SJSA1 (cell line): ENCODE measurements at regions not wholly inside any gene's neighbourhood (a gene's known extent, or its start where the extent isn't known, plus 50 kb on each side); places are given as distances from the start of the nearest gene placed in this dataset.
"Not testable (repeated sequence)": the region's sequence is repeated elsewhere in the genome, so short reads cannot be mapped to it uniquely, and the experiment has no call there.

Experiments
- DNase-seq, 2 experiments: peaks; one replicate each; pipeline ENCODE4 v3.0.0-alpha.2; 2015 to 2020; ENCODE audit warnings: low spot score in 2 of 2, low read depth in 1 of 2
- H3K27ac ChIP-seq: fragments of 250-450 bp; sonication (Bioruptor Pico); 2 replicates; pipeline ENCODE4 v1.5.1; 2020; ENCODE audit warnings: mild to moderate bottlenecking, moderate library complexity
- H3K27me3 ChIP-seq: fragments of 250-450 bp; sonication (Bioruptor Pico); replicated peaks from 2 replicates; pipeline ENCODE4 v1.5.1; 2020; ENCODE audit warnings: mild to moderate bottlenecking, moderate library complexity
- H3K36me3 ChIP-seq: fragments of 250-450 bp; sonication (Bioruptor Pico); 2 replicates; pipeline ENCODE4 v1.5.1; 2020; ENCODE audit warnings: mild to moderate bottlenecking
- H3K4me1 ChIP-seq: fragments of 250-450 bp; sonication (Bioruptor Pico); replicated peaks from 2 replicates; pipeline ENCODE4 v1.6.1; 2021; ENCODE audit warnings: mild to moderate bottlenecking
- H3K4me3 ChIP-seq: fragments of 250-450 bp; sonication (Bioruptor Pico); 2 replicates; pipeline ENCODE4 v1.5.1; 2020; ENCODE audit warnings: mild to moderate bottlenecking
- H3K9me3 ChIP-seq: fragments of 250-450 bp; sonication (Bioruptor Pico); replicated peaks from 2 replicates; pipeline ENCODE4 v1.5.1; 2020; ENCODE audit warnings: mild to moderate bottlenecking

GRCh38 chr6:10312445-10312844, 102.4 kb downstream of the TFAP2A start:
- H3K9me3 ChIP-seq = no peaks in the 10 kb centered on the region
- no peak for DNase-seq
- peaks cover 38% of the 10 kb centered on the region for H3K4me1 ChIP-seq
- H3K27ac ChIP-seq = no peak overlapping the region
- H3K36me3 ChIP-seq = no peaks in the 10 kb centered on the region
- H3K27me3 ChIP-seq = no peaks in the 10 kb centered on the region
- no peak overlapping the region for H3K4me3 ChIP-seq

DNA sequence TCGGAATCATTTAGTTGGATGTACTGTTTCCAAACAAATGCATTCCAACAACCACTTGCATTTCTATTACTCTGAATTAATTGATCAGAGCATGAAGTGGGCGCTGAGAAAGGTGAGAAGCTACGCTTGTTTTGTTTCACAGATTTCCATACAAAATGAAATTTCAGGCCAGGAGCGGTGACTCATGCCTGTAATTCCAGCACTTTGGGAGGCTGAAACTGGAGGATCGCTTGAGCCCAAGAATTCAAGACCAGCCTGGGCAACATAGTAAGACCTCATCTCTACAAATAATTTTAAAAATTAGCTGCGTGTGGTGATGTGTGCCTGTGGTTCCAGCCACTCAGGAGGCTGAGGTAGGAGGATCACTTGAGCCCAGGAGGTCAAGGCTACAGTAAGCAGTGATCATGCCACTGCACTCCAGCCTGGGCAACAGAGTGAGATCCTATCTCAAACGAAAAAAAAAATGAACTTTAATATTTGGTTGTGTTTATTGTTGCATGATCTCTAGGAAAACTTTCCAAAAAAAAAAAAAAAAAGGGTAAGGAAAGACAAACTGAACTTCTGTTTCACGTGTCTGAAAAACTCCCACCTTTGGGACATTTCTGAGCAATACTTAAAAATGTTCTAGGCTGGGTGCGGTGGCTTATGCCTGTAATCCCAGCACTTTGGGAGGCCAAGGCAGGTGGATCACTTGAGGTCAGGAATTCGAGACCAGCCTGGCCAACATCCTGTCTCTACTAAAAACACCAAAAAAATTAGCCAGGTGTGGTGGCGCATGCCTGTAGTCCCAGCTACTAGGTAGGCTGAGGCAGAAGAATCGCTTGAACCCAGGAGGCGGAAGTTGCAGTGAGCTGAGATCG, 103.1 kb downstream of the TFAP2A start:
- not testable (repeated sequence) for DNase-seq, H3K36me3 ChIP-seq

DNA sequence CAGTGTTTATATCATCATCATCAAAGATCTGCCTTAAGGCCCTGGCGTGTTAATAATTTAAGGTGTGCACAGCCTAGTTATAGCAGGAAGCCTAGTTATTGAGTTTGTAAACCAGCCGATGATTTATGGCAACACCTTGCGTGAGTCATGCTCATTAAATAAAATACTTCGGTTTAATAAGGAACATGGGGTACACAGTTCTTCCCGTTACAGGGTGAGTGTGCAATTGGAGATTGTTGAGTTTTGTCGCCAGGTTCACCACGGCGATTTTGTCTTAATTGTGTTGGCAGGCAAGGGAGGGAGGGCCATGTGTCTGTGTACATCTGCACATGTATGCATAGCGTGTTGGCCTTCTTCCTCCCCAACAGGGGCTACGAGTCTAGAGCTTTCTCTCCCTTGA, 104.0 kb downstream of the TFAP2A start:
- Histone ChIP-seq H3K4me3 (no peak overlapping the region), H3K36me3 (no peaks in the 10 kb centered on the region), H3K27ac (no peak overlapping the region), H3K27me3 (no peaks in the 10 kb centered on the region), H3K4me1 (peaks cover 29% of the 10 kb centered on the region), H3K9me3 (no peaks in the 10 kb centered on the region)
- no peak for DNase-seq

More for the DNA sequence above, 103.1 kb downstream of the TFAP2A start:
- peaks cover 33% of the 10 kb centered on the region for H3K4me1 ChIP-seq
- H3K9me3 ChIP-seq, H3K27me3 ChIP-seq, H3K4me3 ChIP-seq, H3K27ac ChIP-seq: not testable (repeated sequence)

DNA sequence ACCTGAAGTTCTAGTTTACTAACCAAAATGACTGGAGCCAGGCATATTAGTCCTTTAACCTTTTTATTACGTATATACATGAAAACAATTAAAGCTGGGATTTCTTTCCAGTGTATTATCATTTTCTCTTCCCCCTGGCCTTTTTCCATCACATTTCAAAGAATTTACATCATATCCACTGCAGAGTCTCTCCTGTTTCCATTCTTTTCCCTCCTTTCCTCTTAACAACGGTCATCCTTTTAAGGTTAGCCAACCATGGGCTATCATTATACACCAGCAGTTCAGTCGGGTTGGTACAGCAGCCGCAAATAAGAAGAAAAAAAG, 104.6 kb downstream of the TFAP2A start:
- peaks cover 29% of the 10 kb centered on the region for H3K4me1 ChIP-seq
- H3K27me3 ChIP-seq = no peaks in the 10 kb centered on the region
- H3K36me3 ChIP-seq = no peaks in the 10 kb centered on the region
- H3K27ac ChIP-seq = no peak overlapping the region
- no peak overlapping the region for H3K4me3 ChIP-seq
- DNase-seq = no peak
- no peaks in the 10 kb centered on the region for H3K9me3 ChIP-seq

DNA sequence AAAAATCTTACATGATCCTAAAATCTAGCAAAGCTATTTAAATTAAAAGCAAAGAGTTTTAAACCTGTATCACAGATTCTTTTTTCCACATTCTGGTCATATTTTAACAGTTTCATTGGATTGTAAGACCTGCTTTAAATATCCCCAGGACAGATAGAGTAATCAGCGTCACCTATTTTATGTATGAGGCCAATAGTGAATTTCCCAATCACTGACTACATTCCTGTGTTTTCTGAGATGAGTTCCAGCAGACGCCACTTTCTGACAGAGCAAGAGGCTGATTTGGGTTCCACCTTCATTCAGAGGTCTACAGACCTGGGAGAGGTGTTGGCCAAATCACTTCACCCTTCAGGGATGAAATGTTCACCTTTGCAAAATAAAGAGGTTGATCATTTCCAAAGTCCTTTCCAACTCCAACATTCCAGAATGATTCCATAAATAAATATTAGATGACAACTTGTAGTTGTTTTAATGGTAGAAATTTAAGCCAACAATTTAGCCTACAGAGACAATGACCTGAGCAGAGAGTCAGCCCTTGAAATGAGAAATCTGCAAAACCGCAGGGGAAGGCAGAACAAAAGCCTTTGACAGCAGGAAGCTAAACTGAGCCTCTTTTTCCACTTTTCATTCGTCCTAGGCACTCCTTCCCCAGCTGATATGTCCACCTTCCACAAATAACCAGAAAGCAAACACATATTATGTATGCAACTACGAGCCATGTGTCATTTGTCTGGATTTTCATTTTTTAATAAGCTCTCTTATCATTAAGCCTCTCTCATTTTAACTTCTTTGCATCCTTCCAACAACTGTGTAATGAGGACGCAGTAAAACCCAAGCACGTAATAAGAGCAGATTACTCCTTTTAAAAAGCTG, 105.2 kb downstream of the TFAP2A start:
- H3K36me3 ChIP-seq = no peaks in the 10 kb centered on the region
- no peak overlapping the region for H3K27ac ChIP-seq
- DNase-seq = no peak

GRCh38 chr6:10307476-10307875, 107.4 kb downstream of the TFAP2A start:
- Histone ChIP-seq H3K4me1 (peaks cover 31% of the 10 kb centered on the region), H3K27ac (no peak overlapping the region), H3K27me3 (no peaks in the 10 kb centered on the region), H3K9me3 (no peaks in the 10 kb centered on the region), H3K36me3 (no peaks in the 10 kb centered on the region), H3K4me3 (no peak overlapping the region)
- DNase-seq = no peak

More for the DNA sequence above, 105.2 kb downstream of the TFAP2A start:
- Histone ChIP-seq H3K9me3 (no peaks in the 10 kb centered on the region), H3K4me1 (peaks cover 24% of the 10 kb centered on the region), H3K27me3 (no peaks in the 10 kb centered on the region), H3K4me3 (no peak overlapping the region)

GRCh38 chr6:10307028-10307427, 107.8 kb downstream of the TFAP2A start:
- no peak for DNase-seq
- Histone ChIP-seq H3K27me3 (no peaks in the 10 kb centered on the region), H3K4me1 (peaks cover 31% of the 10 kb centered on the region), H3K9me3 (no peaks in the 10 kb centered on the region), H3K27ac (no peak overlapping the region), H3K4me3 (no peak overlapping the region), H3K36me3 (no peaks in the 10 kb centered on the region)

DNA sequence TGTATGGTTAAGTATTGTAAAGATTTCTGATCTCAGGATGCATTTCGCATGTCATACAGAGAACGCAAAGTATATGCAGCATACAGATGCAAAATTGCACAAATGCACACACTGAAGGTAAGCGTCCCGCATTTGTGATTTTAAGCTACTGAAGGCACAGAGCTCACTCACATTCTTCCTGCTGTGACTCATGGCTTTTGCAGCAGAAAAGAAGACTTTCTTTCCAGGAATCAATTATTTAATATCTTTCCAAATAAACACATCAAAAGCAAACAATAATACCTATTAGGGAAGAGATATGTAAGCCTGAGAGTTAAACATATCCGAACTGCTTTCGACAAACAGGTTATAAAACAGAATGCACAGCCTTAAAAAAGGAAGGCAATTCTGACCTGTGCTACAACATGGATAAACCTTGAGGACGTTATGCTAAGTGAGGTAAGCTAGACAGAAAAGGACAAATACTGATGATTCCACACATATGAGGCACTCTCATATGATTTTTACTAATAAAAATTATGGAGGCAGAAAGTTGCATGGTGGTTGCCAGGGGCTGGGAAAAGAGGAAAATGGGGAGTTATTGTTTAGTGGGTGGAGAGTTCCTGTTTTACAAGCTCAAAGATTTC, 109.0 kb downstream of the TFAP2A start:
- H3K4me3 ChIP-seq = no peak overlapping the region
- H3K27me3 ChIP-seq = no peaks in the 10 kb centered on the region
- H3K36me3 ChIP-seq = no peaks in the 10 kb centered on the region
- peaks cover 31% of the 10 kb centered on the region for H3K4me1 ChIP-seq
- no peaks in the 10 kb centered on the region for H3K9me3 ChIP-seq
- DNase-seq = no peak
- H3K27ac ChIP-seq = no peak overlapping the region

DNA sequence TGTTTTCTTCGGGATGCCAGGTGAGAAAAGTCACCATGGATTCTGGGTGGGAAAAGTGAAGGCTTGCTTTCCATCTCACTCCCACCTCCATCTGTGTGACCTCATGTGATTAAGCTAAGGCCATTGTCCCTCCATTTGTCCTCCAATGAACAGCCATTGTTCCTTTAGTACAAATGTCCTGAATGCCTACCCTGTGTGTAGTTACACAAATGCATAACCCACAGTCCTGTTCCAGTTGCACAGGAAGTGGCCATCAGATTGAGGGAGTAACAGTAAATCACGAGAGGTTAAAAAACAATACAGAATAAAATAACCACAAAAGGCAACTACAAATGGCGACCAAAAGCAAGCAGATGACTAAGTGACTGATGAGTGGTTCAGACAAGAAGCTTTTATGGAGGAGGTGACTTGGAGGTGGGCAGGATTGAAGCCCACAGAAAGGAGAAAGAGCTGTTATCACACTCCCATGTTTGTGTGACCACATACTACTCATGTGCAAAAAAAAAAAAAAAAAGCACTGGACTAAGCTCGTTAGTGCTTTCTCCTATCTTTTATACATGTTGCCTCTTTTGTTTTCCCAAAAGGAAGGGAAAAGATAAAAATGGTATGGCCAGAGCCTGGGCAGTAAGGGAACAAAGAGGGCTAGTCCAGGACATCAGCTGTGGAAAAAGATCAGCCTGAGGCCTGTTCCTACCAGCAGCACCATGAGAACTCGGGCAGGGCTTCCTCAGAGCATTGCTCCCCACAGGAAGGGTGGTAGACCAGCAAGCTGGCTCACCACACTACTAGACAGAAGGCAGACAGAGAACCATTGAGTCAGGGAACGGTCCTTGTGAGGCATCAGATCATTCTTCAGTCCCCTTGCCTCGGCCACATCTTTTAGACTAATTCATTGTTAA, 111.0 kb downstream of the TFAP2A start:
- no peaks in the 10 kb centered on the region for H3K9me3 ChIP-seq
- no peaks in the 10 kb centered on the region for H3K27me3 ChIP-seq
- no peak for DNase-seq
- no peaks in the 10 kb centered on the region for H3K36me3 ChIP-seq
- no peak overlapping the region for H3K4me3 ChIP-seq
- peaks cover 25% of the 10 kb centered on the region for H3K4me1 ChIP-seq
- H3K27ac ChIP-seq = no peak overlapping the region

DNA sequence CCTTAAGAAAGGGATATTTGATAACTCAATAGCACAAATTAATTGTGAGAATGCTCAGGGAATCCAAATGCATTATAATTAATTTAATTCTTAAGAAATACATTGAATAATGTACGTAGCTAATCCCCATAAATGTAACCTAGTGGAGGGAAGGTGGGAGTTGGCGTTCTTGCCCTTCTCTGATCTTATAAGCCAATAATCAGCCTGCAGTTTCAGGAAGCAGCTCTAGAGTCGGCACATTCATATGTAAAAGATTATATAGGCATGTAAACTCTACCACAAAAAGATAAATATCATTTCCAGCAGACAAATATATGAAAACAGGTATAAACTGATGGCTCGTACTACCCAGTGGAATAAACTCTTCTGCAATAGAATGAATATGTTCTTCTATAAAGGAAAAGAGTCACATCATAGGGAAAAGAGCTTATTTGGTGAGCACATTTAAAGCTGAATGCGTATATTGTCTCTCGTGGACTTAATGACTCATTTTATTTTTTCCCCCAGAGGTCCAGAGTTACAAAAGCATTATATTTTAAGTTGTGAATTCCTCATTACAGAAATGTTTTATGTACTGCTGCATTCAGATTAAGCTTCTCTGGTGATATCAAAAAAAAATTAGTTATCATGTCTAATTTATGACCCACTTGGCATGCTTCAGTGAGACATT, 112.2 kb downstream of the TFAP2A start:
- Histone ChIP-seq H3K27ac (no peak overlapping the region), H3K9me3 (no peaks in the 10 kb centered on the region), H3K4me3 (no peak overlapping the region), H3K27me3 (no peaks in the 10 kb centered on the region), H3K36me3 (no peaks in the 10 kb centered on the region), H3K4me1 (peaks cover 25% of the 10 kb centered on the region)
- no peak for DNase-seq

DNA sequence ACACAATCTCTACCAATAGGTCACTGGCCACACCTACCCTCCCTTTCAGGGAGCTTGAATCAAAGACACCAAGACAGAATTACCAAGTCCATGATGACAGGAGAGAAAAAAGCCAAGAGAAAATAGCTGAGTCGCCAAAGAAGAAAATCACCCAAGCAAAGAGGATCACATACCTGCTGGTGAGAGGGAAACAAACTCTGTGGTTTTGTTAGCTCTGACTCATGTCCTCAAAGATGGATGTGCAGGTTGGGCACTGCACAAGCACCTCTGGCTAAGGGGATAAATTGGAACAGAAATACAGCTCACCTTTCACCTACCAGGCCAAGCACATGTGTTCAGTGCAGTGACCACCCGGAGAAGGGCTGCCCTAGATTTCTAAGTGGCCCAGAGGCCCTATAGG, 114.8 kb downstream of the TFAP2A start:
- H3K9me3 ChIP-seq = no peaks in the 10 kb centered on the region
- H3K27ac ChIP-seq = no peak overlapping the region
- H3K4me3 ChIP-seq = no peak overlapping the region
- DNase-seq = no peak
- peaks cover 13% of the 10 kb centered on the region for H3K4me1 ChIP-seq
- H3K27me3 ChIP-seq = no peaks in the 10 kb centered on the region
- H3K36me3 ChIP-seq = no peaks in the 10 kb centered on the region

DNA sequence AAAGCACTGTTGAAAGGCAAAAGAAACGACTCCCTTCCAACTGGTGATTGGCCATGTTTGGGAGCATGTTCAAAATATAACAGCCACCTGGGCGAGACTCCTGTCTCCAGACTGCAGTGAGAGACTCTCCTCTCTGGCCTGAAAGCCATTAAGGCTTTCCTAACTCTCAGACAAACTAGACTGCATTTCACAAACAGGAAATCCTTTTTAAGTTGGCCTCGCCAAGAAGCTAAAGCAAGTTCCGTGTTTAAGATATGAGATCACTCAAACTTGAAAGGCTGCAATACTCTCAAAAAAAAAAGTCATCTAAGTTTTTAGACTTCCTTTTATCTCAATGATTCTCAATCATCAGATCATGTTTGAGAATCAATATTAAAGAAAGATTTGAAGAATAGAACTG, 117.0 kb downstream of the TFAP2A start:
- no peaks in the 10 kb centered on the region for H3K27me3 ChIP-seq
- no peaks in the 10 kb centered on the region for H3K36me3 ChIP-seq
- no peak for DNase-seq
- H3K27ac ChIP-seq = no peak overlapping the region
- 0 out of 2 replicates have a peak, but pooled peaks cover 3% of the 10 kb centered on the region for H3K4me1 ChIP-seq
- no peak overlapping the region for H3K4me3 ChIP-seq
- H3K9me3 ChIP-seq = no peaks in the 10 kb centered on the region

DNA sequence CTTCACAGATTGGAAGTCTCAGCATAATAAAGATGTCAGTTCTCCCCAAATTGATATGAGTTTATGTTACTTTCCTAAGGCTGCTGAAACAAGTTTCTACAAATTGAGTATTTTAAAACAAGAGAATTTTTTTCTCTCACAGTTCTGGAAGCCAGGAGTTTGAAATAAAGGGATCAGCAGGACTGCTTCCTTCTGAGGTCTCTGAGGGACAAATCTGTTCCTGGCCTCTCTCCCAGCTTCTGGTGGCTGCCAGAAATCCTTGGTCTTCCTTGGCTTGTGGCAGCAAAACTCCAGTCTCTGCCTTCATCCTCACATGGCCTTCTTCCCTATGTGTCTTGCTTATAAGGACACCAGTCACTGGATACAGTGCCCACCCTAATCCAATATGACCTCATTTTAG, 136.1 kb downstream of the TFAP2A start:
- no peaks in the 10 kb centered on the region for H3K27me3 ChIP-seq
- no peaks in the 10 kb centered on the region for H3K9me3 ChIP-seq
- no peak for DNase-seq
- H3K36me3 ChIP-seq = no peaks in the 10 kb centered on the region
- H3K4me3 ChIP-seq = no peak overlapping the region
- H3K4me1 ChIP-seq = peaks cover 11% of the 10 kb centered on the region
- no peak overlapping the region for H3K27ac ChIP-seq
